RCC 7860 (cell line): ENCODE measurements at regions not wholly inside any gene's neighbourhood (a gene's known extent, or its start where the extent isn't known, plus 50 kb on each side); places are given as distances from the start of the nearest gene placed in this dataset.

Experiments
- DNase-seq: peaks from one replicate; pipeline ENCODE4 v3.0.0-alpha.2; 2015; ENCODE audit warnings: low spot score
- FAIRE-seq: peaks from 2 replicates; lab custom pipeline; 2012; peaks lifted over from hg19 to GRCh38; lab: Jason Lieb, UNC

- FAIRE-seq: no peak
- DNase-seq: no peak
Measured at GRCh38 chr6:102402635-102403329, 1009.3 kb downstream of the GRIK2 start.

GRCh38 chr6:102398788-102399390, 1005.4 kb downstream of the GRIK2 start:
- no peak for FAIRE-seq
- DNase-seq: no peak

DNA sequence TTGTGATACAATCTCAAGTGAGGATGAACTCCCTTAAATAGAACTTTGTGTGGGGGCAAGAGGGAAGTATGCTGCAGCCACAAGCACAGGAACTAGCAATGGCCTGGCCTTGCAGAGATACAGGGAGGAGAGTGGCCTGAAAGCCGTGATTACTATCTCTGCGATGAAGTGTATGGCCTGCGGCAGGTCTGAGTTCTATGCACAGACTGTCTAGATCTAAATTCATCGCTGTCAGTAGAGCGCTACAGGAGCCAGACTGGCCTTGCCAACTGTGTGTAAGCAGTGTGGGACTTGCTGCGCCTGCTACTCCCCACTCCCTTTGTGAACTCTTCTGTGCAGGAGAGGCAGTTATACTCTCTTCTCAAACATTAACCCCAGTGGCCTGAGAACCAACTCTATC, 997.0 kb downstream of the GRIK2 start:
- no peak for FAIRE-seq
- no peak for DNase-seq

- DNase-seq (no peak), FAIRE-seq (no peak)
Measured at GRCh38 chr6:102389994-102390393, 996.5 kb downstream of the GRIK2 start.

DNA sequence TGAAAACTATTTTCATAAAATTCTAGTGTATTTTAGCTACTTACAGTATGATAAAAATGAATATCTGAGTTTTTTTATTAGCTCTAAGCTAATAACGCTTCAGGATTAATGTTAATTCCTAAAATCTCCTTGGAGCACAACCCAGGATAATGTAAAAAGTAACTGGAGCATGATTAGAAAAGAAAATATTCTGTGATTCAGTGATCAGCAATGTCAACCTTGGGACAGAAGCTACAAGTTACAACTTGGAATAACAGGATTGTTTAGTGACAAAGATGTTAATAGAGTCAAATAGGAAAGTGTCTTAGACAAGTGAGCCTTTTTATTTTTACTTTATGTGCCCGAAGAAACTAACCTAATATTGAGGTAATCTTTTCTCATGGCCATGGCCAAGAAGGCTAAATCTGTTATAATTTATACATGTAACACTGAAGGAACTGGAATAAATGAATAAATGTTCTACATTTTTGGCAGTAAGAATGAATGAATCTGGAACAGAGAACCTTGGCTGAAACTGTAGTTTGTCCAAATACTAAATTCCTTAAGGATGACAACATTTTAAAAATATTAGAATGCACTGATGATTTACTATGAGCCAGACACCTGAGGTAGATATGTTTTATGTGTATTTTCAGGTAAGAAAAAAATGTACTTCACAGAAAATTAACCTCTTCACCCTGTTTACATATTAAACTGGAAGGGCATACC, 994.0 kb downstream of the GRIK2 start:
- no peak for DNase-seq
- FAIRE-seq: no peak

- DNase-seq (no peak), FAIRE-seq (no peak)
Measured at GRCh38 chr6:102381203-102381602, 987.7 kb downstream of the GRIK2 start.

- no peak for FAIRE-seq
- DNase-seq: no peak
Measured at GRCh38 chr6:102356170-102356569, 962.7 kb downstream of the GRIK2 start.

DNA sequence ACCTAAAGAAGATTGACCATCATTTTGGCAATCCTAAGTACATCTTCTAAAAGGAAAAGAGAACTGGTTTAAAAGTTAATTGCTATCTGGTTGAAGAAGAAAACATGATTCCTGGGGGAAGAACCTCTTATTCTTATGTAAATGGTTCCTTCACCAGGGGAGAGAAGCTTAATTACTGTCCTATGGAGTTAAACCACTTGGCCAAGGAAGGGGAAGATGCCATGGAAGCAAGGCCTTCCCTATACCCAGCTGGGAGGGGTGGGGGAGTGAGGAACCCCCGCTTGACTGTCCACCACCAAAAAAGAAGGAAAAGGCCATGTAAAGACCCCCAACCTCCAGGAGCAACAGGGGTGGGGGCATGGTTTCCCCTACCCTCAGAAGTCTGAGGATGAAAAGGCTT, 962.1 kb downstream of the GRIK2 start:
- FAIRE-seq: no peak
- DNase-seq: no peak

GRCh38 chr6:102352552-102352951, 959.0 kb downstream of the GRIK2 start:
- no peak for FAIRE-seq
- DNase-seq: no peak

DNA sequence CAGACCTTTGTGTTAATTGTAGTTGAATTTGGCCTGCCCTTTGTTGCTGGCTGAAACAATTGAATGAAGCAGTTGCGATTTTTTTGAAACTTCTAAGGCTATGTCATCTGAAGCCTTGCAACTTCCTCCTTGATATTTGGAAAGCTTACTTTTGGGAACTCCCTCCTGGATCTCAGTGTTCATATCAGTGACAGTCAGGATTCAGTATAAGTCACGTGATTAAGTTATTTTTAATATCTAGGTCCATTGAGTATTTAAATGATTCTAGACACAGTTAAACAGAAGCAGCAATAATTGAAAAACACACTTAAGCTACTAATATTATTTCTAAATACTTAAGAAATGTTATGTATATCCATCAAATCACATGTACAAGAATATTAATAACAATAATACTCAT, 951.3 kb downstream of the GRIK2 start:
- DNase-seq (no peak), FAIRE-seq (no peak)

GRCh38 chr6:102340311-102340710, 946.8 kb downstream of the GRIK2 start:
- FAIRE-seq (no peak), DNase-seq (no peak)

DNA sequence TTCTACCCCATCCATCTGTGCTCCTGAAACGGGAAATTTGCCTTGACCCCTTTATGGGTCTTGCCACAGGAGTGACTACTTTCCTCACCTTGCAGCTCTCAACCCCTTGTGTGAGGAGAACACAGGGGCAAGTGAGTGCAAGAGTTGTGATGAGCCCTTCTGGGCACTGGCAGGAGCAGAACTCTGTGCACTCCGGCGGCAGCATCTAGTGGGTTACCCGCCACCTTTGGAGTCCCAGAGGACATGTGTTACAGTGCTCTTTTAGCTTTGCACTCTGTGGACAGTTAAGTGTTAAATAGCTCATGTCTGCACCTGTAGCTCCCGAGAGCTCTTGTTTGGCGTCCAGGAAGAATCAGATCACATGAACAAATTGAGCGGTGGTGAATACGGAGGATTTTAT, 940.2 kb downstream of the GRIK2 start:
- no peak for FAIRE-seq
- no peak for DNase-seq

DNA sequence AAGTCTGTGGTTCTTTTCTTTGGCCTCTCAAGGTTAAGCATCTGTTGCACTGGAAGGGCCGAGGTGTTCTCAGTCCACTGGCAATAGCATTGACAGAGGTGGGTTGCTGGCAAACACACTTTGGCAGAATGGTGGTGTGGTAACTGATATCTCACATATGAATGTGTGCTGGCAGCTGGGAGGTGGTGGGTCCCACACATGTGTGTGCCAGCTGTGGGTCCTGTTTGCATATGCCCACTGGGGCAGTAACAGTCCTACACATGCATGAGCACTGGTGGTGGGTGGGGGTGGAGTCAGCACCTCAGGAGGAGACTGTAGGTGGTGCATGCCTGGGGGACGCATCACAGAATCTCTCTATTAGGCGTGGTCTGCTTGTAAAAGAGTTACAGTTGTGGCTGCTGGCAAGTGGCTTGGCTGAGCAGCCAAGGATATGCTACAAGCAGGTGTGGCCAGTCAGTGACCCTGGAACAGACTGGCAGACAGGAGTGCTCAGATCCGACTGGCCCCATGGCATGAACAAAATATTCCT, 934.3 kb downstream of the GRIK2 start:
- FAIRE-seq: no peak
- no peak for DNase-seq

- FAIRE-seq (no peak), DNase-seq (no peak)
Measured at GRCh38 chr6:102313699-102314098, 920.2 kb downstream of the GRIK2 start.

DNA sequence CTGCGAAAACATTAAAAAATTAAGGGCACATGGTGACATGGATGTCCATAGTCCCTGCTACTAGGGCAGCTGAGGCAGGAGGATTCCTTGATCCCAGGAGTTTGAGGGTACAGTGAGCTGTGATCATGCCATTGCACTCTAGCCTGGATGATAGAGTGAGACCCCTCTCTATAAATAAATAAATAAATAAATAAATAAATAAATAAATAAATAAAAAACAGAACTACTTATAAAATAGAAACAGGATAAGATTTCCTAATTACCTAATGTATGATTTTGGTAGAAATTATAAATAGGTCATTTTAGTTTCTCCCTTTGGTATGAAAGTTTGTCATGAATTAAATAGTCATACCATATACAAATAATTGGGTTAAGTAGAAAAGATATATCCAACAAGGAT, 916.2 kb downstream of the GRIK2 start:
- FAIRE-seq (no peak), DNase-seq (no peak)

DNA sequence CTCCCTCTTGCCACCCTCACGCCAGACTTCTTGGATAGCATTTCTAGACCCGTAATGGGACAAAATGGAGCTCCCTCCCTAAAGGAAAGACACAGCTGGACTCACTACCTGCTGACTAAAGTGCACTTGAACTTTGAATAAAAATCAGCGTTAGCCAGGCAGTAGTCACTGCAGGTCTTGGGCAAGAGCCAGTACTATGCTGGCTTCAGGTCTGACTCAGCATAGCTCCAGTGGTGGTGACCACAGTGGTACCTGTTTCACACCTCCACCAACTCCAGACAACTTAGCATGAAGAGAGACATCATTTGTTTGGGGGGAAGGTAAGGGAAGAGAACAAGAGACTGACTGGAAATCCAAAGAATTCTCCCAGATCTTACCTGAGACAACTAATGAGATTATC, 906.8 kb downstream of the GRIK2 start:
- FAIRE-seq (no peak), DNase-seq (no peak)

GRCh38 chr6:102298051-102298450, 904.5 kb downstream of the GRIK2 start:
- DNase-seq: no peak
- FAIRE-seq: no peak
